Fibroblast of lung (primary cell): ENCODE measurements at regions not wholly inside any gene's neighbourhood (a gene's known extent, or its start where the extent isn't known, plus 50 kb on each side); places are given as distances from the start of the nearest gene placed in this dataset.

ENCODE experiments used
- DNase-seq, 2 donors: peaks; one replicate each; pipeline versions ENCODE4 v3.0.0 to v3.0.0-alpha.2; 2010; ENCODE audit warnings: low read depth in 2 of 2
- H2AFZ ChIP-seq: 2 replicates; pipeline ENCODE4 v1.5.1; 2012; ENCODE audit warnings: low read length, control low read depth, inconsistent platforms
- H3K27ac ChIP-seq: 2 replicates; pipeline ENCODE4 v1.5.1; 2011; ENCODE audit warnings: low read length, control low read depth; ENCODE audit not compliant: insufficient read depth
- H3K27me3 ChIP-seq: 2 replicates; pipeline ENCODE4 v1.5.1; 2011; ENCODE audit warnings: mild to moderate bottlenecking, low read length; ENCODE audit not compliant: control insufficient read depth, insufficient read depth
- H3K36me3 ChIP-seq: 2 replicates; pipeline ENCODE4 v1.5.1; 2011; ENCODE audit warnings: low read length; ENCODE audit not compliant: control insufficient read depth, insufficient read depth
- H3K4me1 ChIP-seq: 2 replicates; pipeline ENCODE4 v1.5.1; 2011; ENCODE audit warnings: low read length; ENCODE audit not compliant: control insufficient read depth, insufficient read depth; ENCODE audit errors: extremely low read depth
- H3K4me2 ChIP-seq: 2 replicates; pipeline ENCODE4 v1.5.1; 2011; ENCODE audit warnings: low read length, control low read depth; ENCODE audit not compliant: insufficient read depth; ENCODE audit errors: extremely low read depth
- H3K4me3 ChIP-seq, 4 experiments: fragments of 200-600 bp in 1 of 4; sonication (generic) in 1 of 4; replicated peaks in 1 of 4; 2 replicates each; pipeline ENCODE4 v1.5.1; 2011 to 2016; ENCODE audit warnings: low read length in 4 of 4, low read depth in 3 of 4, mild to moderate bottlenecking in 3 of 4, control low read depth in 2 of 4, inconsistent platforms in 1 of 4, mixed read lengths in 1 of 4; ENCODE audit not compliant: insufficient read depth in 1 of 4; ENCODE audit errors: control extremely low read depth in 1 of 4
- H3K79me2 ChIP-seq: 2 replicates; pipeline ENCODE4 v1.5.1; 2012; ENCODE audit warnings: mild to moderate bottlenecking, low read length, inconsistent platforms; ENCODE audit not compliant: control insufficient read depth, insufficient read depth
- H3K9ac ChIP-seq: 2 replicates; pipeline ENCODE4 v1.5.1; 2011; ENCODE audit warnings: mild to moderate bottlenecking, low read length, control low read depth; ENCODE audit not compliant: insufficient read depth
- H3K9me3 ChIP-seq: 2 replicates; pipeline ENCODE4 v1.5.1; 2012; ENCODE audit warnings: low read depth, low read length; ENCODE audit not compliant: control insufficient read depth, insufficient read depth
- H4K20me1 ChIP-seq: 2 replicates; pipeline ENCODE4 v1.5.1; 2011; ENCODE audit warnings: low read length; ENCODE audit not compliant: control insufficient read depth, insufficient read depth; ENCODE audit errors: extremely low read depth
- EZH2 ChIP-seq: IDR thresholded peaks from 2 replicates; pipeline ENCODE4 v1.5.1; 2012; ENCODE audit warnings: low read length, control low read depth, mild to moderate bottlenecking; ENCODE audit errors: missing control alignments
- TF ChIP-seq, protein P1 (sequence below), 2 donors: IDR thresholded peaks in 1 of 2; conservative IDR thresholded peaks in 1 of 2; 1 replicate in 1 of 2; 2 replicates in 1 of 2; pipeline ENCODE4 v1.5.1; 2011 to 2012; ENCODE audit warnings: low read length in 2 of 2, control low read depth in 1 of 2, inconsistent platforms in 1 of 2, low read depth in 1 of 2, mild to moderate bottlenecking in 1 of 2

- H3K79me2 ChIP-seq: no peaks in the 10 kb centered on the region
- no peak overlapping the region for H3K4me2 ChIP-seq
- TF ChIP-seq, protein P1, sequence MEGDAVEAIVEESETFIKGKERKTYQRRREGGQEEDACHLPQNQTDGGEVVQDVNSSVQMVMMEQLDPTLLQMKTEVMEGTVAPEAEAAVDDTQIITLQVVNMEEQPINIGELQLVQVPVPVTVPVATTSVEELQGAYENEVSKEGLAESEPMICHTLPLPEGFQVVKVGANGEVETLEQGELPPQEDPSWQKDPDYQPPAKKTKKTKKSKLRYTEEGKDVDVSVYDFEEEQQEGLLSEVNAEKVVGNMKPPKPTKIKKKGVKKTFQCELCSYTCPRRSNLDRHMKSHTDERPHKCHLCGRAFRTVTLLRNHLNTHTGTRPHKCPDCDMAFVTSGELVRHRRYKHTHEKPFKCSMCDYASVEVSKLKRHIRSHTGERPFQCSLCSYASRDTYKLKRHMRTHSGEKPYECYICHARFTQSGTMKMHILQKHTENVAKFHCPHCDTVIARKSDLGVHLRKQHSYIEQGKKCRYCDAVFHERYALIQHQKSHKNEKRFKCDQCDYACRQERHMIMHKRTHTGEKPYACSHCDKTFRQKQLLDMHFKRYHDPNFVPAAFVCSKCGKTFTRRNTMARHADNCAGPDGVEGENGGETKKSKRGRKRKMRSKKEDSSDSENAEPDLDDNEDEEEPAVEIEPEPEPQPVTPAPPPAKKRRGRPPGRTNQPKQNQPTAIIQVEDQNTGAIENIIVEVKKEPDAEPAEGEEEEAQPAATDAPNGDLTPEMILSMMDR (conservative IDR thresholded peaks at IDR 0.05 in 1 of 2, IDR thresholded peaks at IDR 0.05 in 1 of 2; ENCODE audit: low read depth in 1 of 2, low read length in 2 of 2): no peak
- H3K9me3 ChIP-seq: no peaks in the 10 kb centered on the region
- H2AFZ ChIP-seq: no peak overlapping the region
- H3K27me3 ChIP-seq: no peaks in the 10 kb centered on the region
- no peaks in the 10 kb centered on the region for H4K20me1 ChIP-seq
- H3K27ac ChIP-seq: no peak overlapping the region
- H3K4me3 ChIP-seq: no peak overlapping the region
- H3K36me3 ChIP-seq: no peaks in the 10 kb centered on the region
- H3K4me1 ChIP-seq: no peaks in the 10 kb centered on the region
- DNase-seq: peak in 1 of 2 donors; percentile 16
- H3K9ac ChIP-seq: no peak overlapping the region
Observed at GRCh38 chr3:66744986-66745385, 244.2 kb upstream of the LRIG1 start.

DNA sequence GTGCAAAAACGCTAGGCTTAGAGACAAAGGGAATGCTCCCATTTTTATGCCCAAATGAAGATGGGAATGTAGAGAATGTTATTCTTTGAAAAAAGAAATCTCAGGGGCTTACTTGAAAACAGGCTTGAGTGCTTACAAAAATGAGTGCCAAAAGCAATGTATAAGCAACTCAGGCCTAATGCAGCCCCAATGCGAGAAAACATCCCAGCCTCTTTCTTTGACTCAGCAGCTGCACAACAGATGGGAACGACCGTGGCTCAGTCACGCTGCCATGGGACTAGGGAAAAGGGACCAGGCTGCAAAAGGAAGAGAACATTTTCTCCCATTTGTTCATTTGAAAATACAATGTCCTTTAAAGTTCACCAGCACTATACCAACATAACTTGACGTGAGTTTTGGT lies 246.4 kb upstream of the LRIG1 start:
- no peaks in the 10 kb centered on the region for H3K36me3 ChIP-seq
- no peak overlapping the region for H3K27ac ChIP-seq
- H4K20me1 ChIP-seq: no peaks in the 10 kb centered on the region
- no peaks in the 10 kb centered on the region for H3K27me3 ChIP-seq
- TF ChIP-seq EZH2: no peak
- TF ChIP-seq, protein P1 (conservative IDR thresholded peaks at IDR 0.05 in 1 of 2, IDR thresholded peaks at IDR 0.05 in 1 of 2; ENCODE audit: low read depth in 1 of 2, low read length in 2 of 2): no peak
- no peak overlapping the region for H2AFZ ChIP-seq
- H3K4me1 ChIP-seq: no peaks in the 10 kb centered on the region
- no peak overlapping the region for H3K9ac ChIP-seq
- H3K4me2 ChIP-seq: no peak overlapping the region
- peak in 1 of 2 donors; percentile 45 for DNase-seq
- no peaks in the 10 kb centered on the region for H3K79me2 ChIP-seq
- H3K9me3 ChIP-seq: no peaks in the 10 kb centered on the region
- H3K4me3 ChIP-seq: no peak overlapping the region

DNA sequence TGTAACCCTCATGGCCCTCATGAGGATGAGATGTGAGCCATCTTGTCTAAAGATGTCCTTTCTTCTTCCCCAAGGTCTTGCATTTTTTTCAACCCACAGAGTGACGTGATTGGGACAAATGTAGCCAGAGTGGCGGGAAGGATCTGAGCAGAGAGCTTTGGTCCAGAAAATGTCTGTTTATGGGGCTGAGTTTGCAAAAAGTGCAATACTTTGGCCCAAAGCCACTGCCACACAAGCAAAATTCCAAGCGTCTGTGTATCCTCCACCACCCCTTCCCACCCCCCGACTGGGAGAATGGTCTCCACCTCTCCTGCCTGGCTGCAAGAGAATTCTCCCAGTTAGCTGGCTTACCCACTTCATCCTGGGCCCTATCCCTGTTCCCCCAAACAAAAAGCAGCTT lies 246.9 kb upstream of the LRIG1 start:
- Histone ChIP-seq H3K27me3 (no peaks in the 10 kb centered on the region), H3K79me2 (no peaks in the 10 kb centered on the region), H3K4me2 (no peak overlapping the region), H3K27ac (no peak overlapping the region), H4K20me1 (no peaks in the 10 kb centered on the region), H3K4me1 (no peaks in the 10 kb centered on the region), H3K9ac (no peak overlapping the region), H2AFZ (no peak overlapping the region), H3K36me3 (no peaks in the 10 kb centered on the region), H3K9me3 (no peaks in the 10 kb centered on the region), H3K4me3 (no peak overlapping the region)
- DNase-seq: peak in 1 of 2 donors; percentile 64
- TF ChIP-seq, protein P1 (conservative IDR thresholded peaks at IDR 0.05 in 1 of 2, IDR thresholded peaks at IDR 0.05 in 1 of 2; ENCODE audit: low read depth in 1 of 2, low read length in 2 of 2): no peak
- TF ChIP-seq EZH2: no peak
